ENCODE measurements at regions not wholly inside any gene's neighbourhood (a gene's known extent, or its start where the extent isn't known, plus 50 kb on each side); places are given as distances from the start of the nearest gene placed in this dataset.

DNA sequence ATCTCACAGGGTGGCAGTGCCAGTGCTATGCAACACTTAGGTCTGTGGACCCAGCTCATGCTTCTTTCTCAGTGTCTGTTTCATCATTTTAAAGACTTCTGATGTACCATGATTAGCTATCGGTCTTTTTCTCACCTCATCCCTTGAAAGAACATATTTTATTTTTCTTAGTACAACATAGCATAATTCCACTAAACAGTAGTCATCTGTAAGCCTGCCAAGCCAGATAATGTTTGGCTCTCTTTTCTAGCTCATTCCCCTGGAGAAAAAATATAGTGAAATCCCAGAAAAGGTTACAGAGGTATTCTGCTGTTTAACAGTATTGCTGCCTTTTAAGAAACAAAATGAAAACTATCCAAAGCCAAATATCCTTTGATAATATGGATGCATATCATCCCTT lies 177.0 kb upstream of the MMS22L start:
- no peaks in the 10 kb centered on the region for H3K36me3 Mint-ChIP-seq (ENCODE audit: low read depth, unreplicated experiment)
- Histone ChIP-seq H3K36me3 (ENCODE audit: insufficient read depth, low read length) (no peaks in the 10 kb centered on the region), H3K4me2 (ENCODE audit: low read length) (no peak overlapping the region), H3K4me3 (ENCODE audit: insufficient read depth, low read depth, low read length) (no peak overlapping the region), H3K27ac (ENCODE audit: low read depth, low read length) (no peak overlapping the region), H3K4me1 (ENCODE audit: insufficient read depth, low read length) (no peaks in the 10 kb centered on the region), H4K20me1 (ENCODE audit: insufficient read depth, low read length) (no peaks in the 10 kb centered on the region), H3K9me3 (ENCODE audit: insufficient read depth, low read depth, low read length) (no peaks in the 10 kb centered on the region), H3K9ac (ENCODE audit: low read length) (no peak overlapping the region), H2AFZ (ENCODE audit: low read depth, low read length) (no peak overlapping the region), H3K27me3 (ENCODE audit: insufficient read depth, low read length) (no peaks in the 10 kb centered on the region), H3K79me2 (ENCODE audit: insufficient read depth, low read length) (no peaks in the 10 kb centered on the region)
- no peak overlapping the region for H3K4me3 Mint-ChIP-seq (ENCODE audit: unreplicated experiment)
- H3K4me1 Mint-ChIP-seq (ENCODE audit: low read depth, unreplicated experiment), result no peaks in the 10 kb centered on the region
- TF ChIP-seq, protein P1, sequence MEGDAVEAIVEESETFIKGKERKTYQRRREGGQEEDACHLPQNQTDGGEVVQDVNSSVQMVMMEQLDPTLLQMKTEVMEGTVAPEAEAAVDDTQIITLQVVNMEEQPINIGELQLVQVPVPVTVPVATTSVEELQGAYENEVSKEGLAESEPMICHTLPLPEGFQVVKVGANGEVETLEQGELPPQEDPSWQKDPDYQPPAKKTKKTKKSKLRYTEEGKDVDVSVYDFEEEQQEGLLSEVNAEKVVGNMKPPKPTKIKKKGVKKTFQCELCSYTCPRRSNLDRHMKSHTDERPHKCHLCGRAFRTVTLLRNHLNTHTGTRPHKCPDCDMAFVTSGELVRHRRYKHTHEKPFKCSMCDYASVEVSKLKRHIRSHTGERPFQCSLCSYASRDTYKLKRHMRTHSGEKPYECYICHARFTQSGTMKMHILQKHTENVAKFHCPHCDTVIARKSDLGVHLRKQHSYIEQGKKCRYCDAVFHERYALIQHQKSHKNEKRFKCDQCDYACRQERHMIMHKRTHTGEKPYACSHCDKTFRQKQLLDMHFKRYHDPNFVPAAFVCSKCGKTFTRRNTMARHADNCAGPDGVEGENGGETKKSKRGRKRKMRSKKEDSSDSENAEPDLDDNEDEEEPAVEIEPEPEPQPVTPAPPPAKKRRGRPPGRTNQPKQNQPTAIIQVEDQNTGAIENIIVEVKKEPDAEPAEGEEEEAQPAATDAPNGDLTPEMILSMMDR (IDR thresholded peaks at IDR 0.05; ENCODE audit: insufficient read depth, low read depth, low read length), result no peak
- TF ChIP-seq EZH2 (IDR thresholded peaks at IDR 0.05; ENCODE audit: insufficient read depth, low read length), result no peak
- FAIRE-seq, result no peak
- no peaks in the 10 kb centered on the region for H3K9me3 Mint-ChIP-seq (ENCODE audit: unreplicated experiment)
- DNase-seq (ENCODE audit: low read depth), result peak; percentile 65
- peak overlapping the region; percentile 29 for H3K27ac Mint-ChIP-seq (ENCODE audit: unreplicated experiment)
- H3K27me3 Mint-ChIP-seq (ENCODE audit: low read depth, unreplicated experiment), result no peaks in the 10 kb centered on the region

DNA sequence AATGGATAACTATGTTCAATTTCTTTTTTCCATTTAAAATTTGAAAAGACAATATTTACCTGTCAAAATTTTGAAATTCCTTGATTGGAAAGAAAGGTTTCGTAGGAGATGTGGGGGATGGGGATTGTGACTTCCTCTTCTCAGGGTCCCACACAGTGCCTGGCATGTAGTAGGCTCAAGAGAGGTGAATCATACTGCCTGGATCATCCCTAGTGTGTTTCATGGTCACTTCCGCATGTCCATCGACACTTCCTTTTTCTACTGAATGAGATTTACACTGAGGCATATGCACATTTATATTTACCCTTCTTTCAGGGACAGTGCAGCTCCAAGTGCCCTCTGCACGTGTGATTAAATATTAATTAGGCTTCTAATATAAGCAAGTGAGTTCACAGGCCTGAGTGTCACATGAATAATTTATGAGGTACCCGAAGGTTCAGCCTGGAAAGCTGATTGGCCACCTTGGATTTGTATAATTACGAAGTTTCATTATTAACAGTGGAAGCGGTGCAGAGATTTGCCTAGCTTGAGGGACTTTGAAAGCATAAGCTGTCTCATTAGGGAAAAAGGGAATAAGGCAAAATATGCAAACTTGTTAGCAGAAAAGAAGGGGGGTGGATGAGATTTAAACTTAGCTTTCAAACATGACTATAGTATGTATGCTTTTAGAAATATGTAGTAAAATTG lies 177.5 kb upstream of the MMS22L start:
- FAIRE-seq, result no peak
- H3K4me1 Mint-ChIP-seq (ENCODE audit: low read depth, unreplicated experiment), result no peaks in the 10 kb centered on the region
- no peaks in the 10 kb centered on the region for H3K27me3 Mint-ChIP-seq (ENCODE audit: low read depth, unreplicated experiment)

DNA sequence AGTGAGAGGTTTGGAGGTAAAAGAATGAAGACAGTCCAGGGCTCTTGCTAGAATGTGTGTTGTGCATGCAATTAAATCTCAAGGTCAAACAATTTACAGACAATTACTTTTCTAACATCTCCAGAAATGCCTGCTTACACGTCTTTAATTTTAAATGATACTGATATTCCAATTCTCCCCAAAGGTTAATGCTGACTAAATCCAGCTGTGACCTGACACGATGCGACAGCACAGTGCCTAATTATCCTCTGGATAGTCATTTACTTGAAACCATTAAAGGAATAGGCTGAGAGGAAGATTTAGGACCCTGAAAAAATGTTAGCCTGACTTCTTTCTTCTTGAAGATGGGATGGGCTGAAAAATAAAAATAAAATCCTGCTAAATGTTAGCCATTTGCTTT lies 178.2 kb upstream of the MMS22L start:
- Histone ChIP-seq H3K27me3 (ENCODE audit: insufficient read depth, low read length) (no peaks in the 10 kb centered on the region), H3K9ac (ENCODE audit: low read length) (no peak overlapping the region)

More for the DNA sequence above, 177.5 kb upstream of the MMS22L start:
- Histone ChIP-seq H2AFZ (ENCODE audit: low read depth, low read length) (no peak overlapping the region), H3K9ac (ENCODE audit: low read length) (no peak overlapping the region), H3K4me3 (ENCODE audit: insufficient read depth, low read depth, low read length) (no peak overlapping the region), H3K27me3 (ENCODE audit: insufficient read depth, low read length) (no peaks in the 10 kb centered on the region), H3K9me3 (ENCODE audit: insufficient read depth, low read depth, low read length) (no peaks in the 10 kb centered on the region), H3K36me3 (ENCODE audit: insufficient read depth, low read length) (no peaks in the 10 kb centered on the region), H3K4me2 (ENCODE audit: low read length) (no peak overlapping the region), H4K20me1 (ENCODE audit: insufficient read depth, low read length) (no peaks in the 10 kb centered on the region), H3K27ac (ENCODE audit: low read depth, low read length) (no peak overlapping the region), H3K79me2 (ENCODE audit: insufficient read depth, low read length) (no peaks in the 10 kb centered on the region), H3K4me1 (ENCODE audit: insufficient read depth, low read length) (no peaks in the 10 kb centered on the region)
- H3K36me3 Mint-ChIP-seq (ENCODE audit: low read depth, unreplicated experiment), result no peaks in the 10 kb centered on the region
- H3K4me3 Mint-ChIP-seq (ENCODE audit: unreplicated experiment), result no peak overlapping the region
- TF ChIP-seq, protein P1 (IDR thresholded peaks at IDR 0.05; ENCODE audit: insufficient read depth, low read depth, low read length), result no peak
- no peak for TF ChIP-seq EZH2 (IDR thresholded peaks at IDR 0.05; ENCODE audit: insufficient read depth, low read length)
- DNase-seq (ENCODE audit: low read depth), result no peak
- H3K9me3 Mint-ChIP-seq (ENCODE audit: unreplicated experiment), result no peaks in the 10 kb centered on the region
- no peak overlapping the region for H3K27ac Mint-ChIP-seq (ENCODE audit: unreplicated experiment)

More for the DNA sequence above, 178.2 kb upstream of the MMS22L start:
- Histone ChIP-seq H3K4me1 (ENCODE audit: insufficient read depth, low read length) (no peaks in the 10 kb centered on the region), H3K4me3 (ENCODE audit: insufficient read depth, low read depth, low read length) (no peak overlapping the region), H4K20me1 (ENCODE audit: insufficient read depth, low read length) (no peaks in the 10 kb centered on the region), H3K9me3 (ENCODE audit: insufficient read depth, low read depth, low read length) (no peaks in the 10 kb centered on the region), H3K36me3 (ENCODE audit: insufficient read depth, low read length) (no peaks in the 10 kb centered on the region), H3K27ac (ENCODE audit: low read depth, low read length) (no peak overlapping the region), H2AFZ (ENCODE audit: low read depth, low read length) (no peak overlapping the region), H3K79me2 (ENCODE audit: insufficient read depth, low read length) (no peaks in the 10 kb centered on the region), H3K4me2 (ENCODE audit: low read length) (no peak overlapping the region)
- no peaks in the 10 kb centered on the region for H3K36me3 Mint-ChIP-seq (ENCODE audit: low read depth, unreplicated experiment)
- H3K9me3 Mint-ChIP-seq (ENCODE audit: unreplicated experiment), result no peaks in the 10 kb centered on the region
- H3K4me3 Mint-ChIP-seq (ENCODE audit: unreplicated experiment), result no peak overlapping the region
- no peak for DNase-seq (ENCODE audit: low read depth)
- no peak overlapping the region for H3K27ac Mint-ChIP-seq (ENCODE audit: unreplicated experiment)
- no peaks in the 10 kb centered on the region for H3K27me3 Mint-ChIP-seq (ENCODE audit: low read depth, unreplicated experiment)
- TF ChIP-seq EZH2 (IDR thresholded peaks at IDR 0.05; ENCODE audit: insufficient read depth, low read length), result no peak
- TF ChIP-seq, protein P1 (IDR thresholded peaks at IDR 0.05; ENCODE audit: insufficient read depth, low read depth, low read length), result no peak
- FAIRE-seq, result no peak
- H3K4me1 Mint-ChIP-seq (ENCODE audit: low read depth, unreplicated experiment), result no peaks in the 10 kb centered on the region
